ENCODE measurements at regions not wholly inside any gene's neighbourhood (a gene's known extent, or its start where the extent isn't known, plus 50 kb on each side); places are given as distances from the start of the nearest gene placed in this dataset.

DNA sequence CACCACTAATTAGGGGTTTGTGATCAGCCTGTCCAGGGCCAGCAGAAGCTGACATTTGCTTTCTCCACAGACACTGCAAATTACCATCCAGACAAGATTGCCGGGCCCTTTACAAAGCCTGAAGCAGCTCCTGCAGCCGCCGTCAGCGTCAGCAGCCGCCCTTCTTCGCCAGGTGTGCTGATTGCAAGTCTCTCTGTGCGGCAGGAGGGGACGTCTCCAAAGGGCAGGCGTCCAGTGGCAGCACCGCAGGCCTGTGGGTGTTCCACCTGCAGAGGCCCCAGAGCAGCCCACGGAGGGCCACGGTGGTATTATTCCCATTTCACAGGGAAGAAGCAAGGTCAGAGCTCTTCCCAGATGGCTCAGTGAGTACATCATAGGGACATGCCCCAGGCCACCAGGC lies 108.0 kb upstream of the PPP1R26 start:
- TF ChIP-seq PAX5 (IDR thresholded peaks at IDR 0.05; ENCODE audit: insufficient read depth, low read length, severe bottlenecking): no peak
- TF ChIP-seq TAF1 (IDR thresholded peaks at IDR 0.05; ENCODE audit: low read depth, low read length): no peak
- no peak for FAIRE-seq

DNA sequence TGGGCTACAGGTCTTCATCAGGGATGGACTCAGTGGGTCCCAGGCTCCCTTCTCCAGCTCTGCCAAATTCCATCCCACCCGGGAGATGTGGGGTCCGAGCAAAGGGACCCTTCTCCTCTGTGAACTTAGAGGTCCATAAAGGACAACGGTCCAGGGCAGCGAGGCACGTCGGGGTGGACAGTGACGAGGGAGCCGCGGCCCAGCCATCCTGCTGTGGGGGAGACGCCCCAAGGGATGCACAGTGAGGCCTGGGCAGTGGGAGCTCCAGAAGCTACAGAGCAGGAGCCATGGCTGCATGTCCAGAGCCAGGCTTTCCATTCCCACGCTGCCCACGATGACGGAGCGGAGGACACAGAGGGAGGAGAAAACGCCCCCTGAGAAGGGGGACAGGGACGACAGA lies 107.5 kb upstream of the PPP1R26 start:
- FAIRE-seq: no peak
- no peak for TF ChIP-seq POLR2A (IDR thresholded peaks at IDR 0.05; ENCODE audit: low read depth, low read length)
- TF ChIP-seq PAX5 (IDR thresholded peaks at IDR 0.05; ENCODE audit: insufficient read depth, low read length, severe bottlenecking): no peak
- no peak for TF ChIP-seq SPI1 (IDR thresholded peaks at IDR 0.05; ENCODE audit: low read depth, low read length)
- TF ChIP-seq POU2F2 (IDR thresholded peaks at IDR 0.05; ENCODE audit: low read depth, low read length): no peak
- no peak for TF ChIP-seq POLR2AphosphoS5 (IDR thresholded peaks at IDR 0.05; ENCODE audit: low read depth, low read length)
- TF ChIP-seq TAF1 (IDR thresholded peaks at IDR 0.05; ENCODE audit: low read depth, low read length): no peak

More for the DNA sequence above, 108.0 kb upstream of the PPP1R26 start:
- no peak for DNase-seq (ENCODE audit: insufficient read length, low spot score)

DNA sequence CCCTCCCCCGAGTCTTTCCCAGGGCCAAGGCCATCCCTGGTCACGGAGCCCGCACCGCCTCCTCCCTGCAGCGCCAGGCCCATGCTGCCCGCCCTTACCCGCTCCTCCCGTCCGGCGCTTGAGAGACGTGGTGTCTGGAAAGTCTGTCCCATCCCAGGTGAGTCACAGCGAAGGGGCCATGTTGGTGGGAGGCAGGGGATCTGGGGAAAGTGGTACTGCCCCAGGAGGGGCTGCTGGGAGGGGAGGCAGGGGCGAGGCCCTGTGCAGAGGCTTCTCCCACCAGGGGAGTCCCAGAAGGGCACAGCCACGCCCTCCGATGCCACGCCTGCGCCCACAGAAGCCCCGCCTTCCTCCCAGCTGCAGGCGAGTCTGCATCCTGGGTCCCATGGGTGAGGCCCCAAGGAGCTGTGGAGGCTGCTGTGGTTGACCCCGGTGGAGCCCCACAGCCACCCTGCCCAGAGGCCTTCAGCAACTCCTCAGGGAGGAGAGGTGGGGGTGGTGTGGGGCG lies 107.0 kb upstream of the PPP1R26 start:
- TF ChIP-seq POU2F2 (IDR thresholded peaks at IDR 0.05; ENCODE audit: low read depth, low read length) (no peak), POLR2AphosphoS5 (IDR thresholded peaks at IDR 0.05; ENCODE audit: low read depth, low read length) (no peak), PAX5 (IDR thresholded peaks at IDR 0.05; ENCODE audit: insufficient read depth, low read length, severe bottlenecking) (no peak), POLR2A (IDR thresholded peaks at IDR 0.05; ENCODE audit: low read depth, low read length) (no peak), TAF1 (IDR thresholded peaks at IDR 0.05; ENCODE audit: low read depth, low read length) (no peak), SPI1 (IDR thresholded peaks at IDR 0.05; ENCODE audit: low read depth, low read length) (no peak)
- DNase-seq (ENCODE audit: insufficient read length, low spot score): no peak
- no peak for FAIRE-seq

More for the DNA sequence above, 107.5 kb upstream of the PPP1R26 start:
- no peak for DNase-seq (ENCODE audit: insufficient read length, low spot score)

DNA sequence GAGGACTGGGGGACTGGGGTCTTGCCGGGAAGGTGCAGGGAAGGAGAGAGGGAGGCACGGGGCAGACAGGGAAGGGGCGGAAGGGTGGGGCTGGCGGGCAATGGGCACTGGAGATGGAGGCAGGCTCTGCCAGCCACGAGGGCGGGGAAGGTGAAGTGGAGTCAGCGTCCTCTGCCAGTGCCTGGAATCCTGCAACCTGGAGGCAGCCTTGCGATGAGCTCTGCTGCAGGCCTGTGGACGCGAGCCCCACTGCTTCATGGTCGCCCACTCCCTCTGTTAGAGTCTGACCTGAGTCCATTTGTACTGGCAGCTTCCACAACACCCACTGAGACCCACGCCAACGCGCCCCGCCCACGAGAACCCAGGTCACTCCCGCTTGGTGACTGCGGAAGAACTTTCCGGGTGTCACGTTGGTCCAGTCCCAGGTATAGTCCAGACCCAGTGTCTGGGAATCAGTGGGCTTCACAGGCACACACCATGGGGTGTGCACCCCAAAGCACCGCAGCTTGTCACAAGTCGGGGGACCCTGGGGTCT lies 106.4 kb upstream of the PPP1R26 start:
- no peak for FAIRE-seq
- no peak for DNase-seq (ENCODE audit: insufficient read length, low spot score)
- TF ChIP-seq PAX5 (IDR thresholded peaks at IDR 0.05; ENCODE audit: insufficient read depth, low read length, severe bottlenecking) (no peak), TAF1 (IDR thresholded peaks at IDR 0.05; ENCODE audit: low read depth, low read length) (no peak), POLR2AphosphoS5 (IDR thresholded peaks at IDR 0.05; ENCODE audit: low read depth, low read length) (no peak), POLR2A (IDR thresholded peaks at IDR 0.05; ENCODE audit: low read depth, low read length) (no peak), POU2F2 (IDR thresholded peaks at IDR 0.05; ENCODE audit: low read depth, low read length) (no peak), SPI1 (IDR thresholded peaks at IDR 0.05; ENCODE audit: low read depth, low read length) (no peak)

DNA sequence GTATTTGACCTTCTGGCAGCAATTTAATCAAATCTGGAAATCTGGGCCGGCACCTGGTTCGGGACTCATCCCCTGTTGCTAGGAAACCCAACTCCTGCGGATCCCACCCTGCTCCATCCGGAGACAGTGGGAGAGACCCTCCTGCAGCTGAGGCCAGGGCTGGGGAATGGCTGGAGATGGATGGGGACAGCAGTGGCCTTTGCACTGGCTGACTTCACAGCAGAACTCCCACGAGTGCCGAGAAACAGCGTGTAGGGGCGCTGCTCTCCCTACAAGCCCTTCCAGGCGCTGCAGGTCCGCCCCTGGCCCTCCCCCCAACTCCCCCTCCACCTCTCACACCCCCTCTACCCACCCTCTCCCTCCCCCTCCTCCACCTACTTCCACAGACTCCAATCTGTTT lies 105.8 kb upstream of the PPP1R26 start:
- TF ChIP-seq POLR2AphosphoS5 (IDR thresholded peaks at IDR 0.05; ENCODE audit: low read depth, low read length): no peak
- no peak for TF ChIP-seq POU2F2 (IDR thresholded peaks at IDR 0.05; ENCODE audit: low read depth, low read length)
- TF ChIP-seq PAX5 (IDR thresholded peaks at IDR 0.05; ENCODE audit: insufficient read depth, low read length, severe bottlenecking): no peak
- no peak for TF ChIP-seq TAF1 (IDR thresholded peaks at IDR 0.05; ENCODE audit: low read depth, low read length)
- TF ChIP-seq POLR2A (IDR thresholded peaks at IDR 0.05; ENCODE audit: low read depth, low read length): no peak
- no peak for TF ChIP-seq SPI1 (IDR thresholded peaks at IDR 0.05; ENCODE audit: low read depth, low read length)
- FAIRE-seq: no peak

DNA sequence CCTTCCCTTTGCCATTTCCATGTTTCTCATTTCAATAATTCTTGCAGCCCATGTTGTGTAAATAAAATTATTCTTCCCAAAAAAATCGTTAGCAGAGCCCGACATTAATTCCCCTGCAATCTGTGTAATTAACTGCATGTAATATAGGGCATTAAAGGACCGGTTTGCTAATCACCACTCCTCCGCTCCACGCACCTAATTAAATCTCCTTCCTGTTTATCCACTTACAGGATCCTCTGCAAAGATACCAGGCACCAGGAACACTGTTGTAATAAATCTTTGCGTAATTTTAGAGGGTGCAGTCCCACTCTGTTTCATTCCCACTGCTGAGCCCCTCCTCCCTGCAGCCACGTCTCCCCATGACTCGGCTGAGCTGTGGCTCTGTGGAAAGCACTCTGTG lies 105.0 kb upstream of the PPP1R26 start:
- DNase-seq (ENCODE audit: insufficient read length, low spot score) (no peak), FAIRE-seq (no peak)
- no peak for TF ChIP-seq PAX5 (IDR thresholded peaks at IDR 0.05; ENCODE audit: insufficient read depth, low read length, severe bottlenecking)
- no peak for TF ChIP-seq SPI1 (IDR thresholded peaks at IDR 0.05; ENCODE audit: low read depth, low read length)
- no peak for TF ChIP-seq POU2F2 (IDR thresholded peaks at IDR 0.05; ENCODE audit: low read depth, low read length)
- TF ChIP-seq TAF1 (IDR thresholded peaks at IDR 0.05; ENCODE audit: low read depth, low read length): no peak
- TF ChIP-seq POLR2AphosphoS5 (IDR thresholded peaks at IDR 0.05; ENCODE audit: low read depth, low read length): no peak
- TF ChIP-seq POLR2A (IDR thresholded peaks at IDR 0.05; ENCODE audit: low read depth, low read length): no peak

More for the DNA sequence above, 105.8 kb upstream of the PPP1R26 start:
- no peak for DNase-seq (ENCODE audit: insufficient read length, low spot score)

DNA sequence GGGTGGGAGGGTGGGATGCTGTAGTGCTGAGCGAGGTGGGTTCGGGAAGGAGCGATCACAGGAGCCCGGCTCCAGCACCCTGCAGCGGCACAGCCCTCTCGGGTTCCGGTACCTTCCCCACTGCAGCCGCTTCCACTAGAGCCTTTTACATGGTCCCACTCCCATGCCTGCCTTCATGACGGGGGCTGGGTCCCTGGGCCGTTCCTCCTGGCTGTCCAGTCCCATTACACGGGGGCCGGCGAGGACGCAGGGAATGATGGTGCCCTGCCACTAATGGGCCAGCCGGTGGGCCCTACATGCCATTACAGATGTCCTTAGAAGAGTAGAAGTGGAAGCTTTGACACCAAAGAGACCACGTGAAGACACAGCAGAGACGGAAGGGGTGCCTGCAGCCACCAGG lies 104.6 kb upstream of the PPP1R26 start:
- TF ChIP-seq SPI1 (IDR thresholded peaks at IDR 0.05; ENCODE audit: low read depth, low read length) (no peak), POLR2AphosphoS5 (IDR thresholded peaks at IDR 0.05; ENCODE audit: low read depth, low read length) (no peak), PAX5 (IDR thresholded peaks at IDR 0.05; ENCODE audit: insufficient read depth, low read length, severe bottlenecking) (no peak)
- no peak for DNase-seq (ENCODE audit: insufficient read length, low spot score)
- no peak for FAIRE-seq

DNA sequence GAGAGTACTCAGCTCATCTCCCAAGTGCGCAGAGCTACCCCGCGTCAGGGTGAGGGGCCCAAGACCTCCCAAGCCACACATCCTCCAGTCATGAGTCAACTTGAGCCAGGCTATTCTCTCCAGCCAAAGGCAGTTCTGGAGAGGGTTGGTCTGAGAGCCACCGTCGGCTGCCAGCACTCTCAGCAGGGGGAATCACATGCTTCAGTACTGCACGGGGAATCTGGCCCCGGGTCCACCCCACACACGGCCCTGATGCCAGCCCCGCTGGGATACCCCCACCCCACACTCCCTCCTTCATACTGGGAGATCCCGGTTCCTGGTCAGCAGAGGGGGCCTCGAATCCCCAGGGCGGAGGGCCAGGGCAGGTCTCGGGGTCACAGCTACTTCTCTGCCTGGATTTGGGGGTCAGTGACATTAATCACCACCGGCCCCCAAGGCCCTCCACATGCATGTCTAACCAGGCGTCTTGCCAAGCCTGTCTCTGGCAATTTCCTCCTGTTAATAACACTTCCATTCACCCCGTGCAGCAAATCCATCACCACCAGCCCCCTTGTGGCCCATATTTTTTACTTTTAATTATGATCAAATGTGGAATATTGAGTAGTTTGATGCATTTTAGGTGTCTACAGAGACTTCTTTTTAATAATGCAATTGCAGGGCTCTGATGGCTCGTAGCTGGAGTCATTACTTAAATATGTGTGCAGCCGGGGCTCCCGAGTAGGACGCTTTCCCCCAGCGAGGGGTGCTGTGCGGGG lies 102.9 kb upstream of the PPP1R26 start:
- TF ChIP-seq TAF1 (IDR thresholded peaks at IDR 0.05; ENCODE audit: low read depth, low read length): no peak
- no peak for TF ChIP-seq POLR2A (IDR thresholded peaks at IDR 0.05; ENCODE audit: low read depth, low read length)
- TF ChIP-seq PAX5 (IDR thresholded peaks at IDR 0.05; ENCODE audit: insufficient read depth, low read length, severe bottlenecking): no peak
- TF ChIP-seq SPI1 (IDR thresholded peaks at IDR 0.05; ENCODE audit: low read depth, low read length): no peak
- no peak for TF ChIP-seq POU2F2 (IDR thresholded peaks at IDR 0.05; ENCODE audit: low read depth, low read length)
- TF ChIP-seq POLR2AphosphoS5 (IDR thresholded peaks at IDR 0.05; ENCODE audit: low read depth, low read length): no peak
- DNase-seq (ENCODE audit: insufficient read length, low spot score): no peak
- FAIRE-seq: no peak

DNA sequence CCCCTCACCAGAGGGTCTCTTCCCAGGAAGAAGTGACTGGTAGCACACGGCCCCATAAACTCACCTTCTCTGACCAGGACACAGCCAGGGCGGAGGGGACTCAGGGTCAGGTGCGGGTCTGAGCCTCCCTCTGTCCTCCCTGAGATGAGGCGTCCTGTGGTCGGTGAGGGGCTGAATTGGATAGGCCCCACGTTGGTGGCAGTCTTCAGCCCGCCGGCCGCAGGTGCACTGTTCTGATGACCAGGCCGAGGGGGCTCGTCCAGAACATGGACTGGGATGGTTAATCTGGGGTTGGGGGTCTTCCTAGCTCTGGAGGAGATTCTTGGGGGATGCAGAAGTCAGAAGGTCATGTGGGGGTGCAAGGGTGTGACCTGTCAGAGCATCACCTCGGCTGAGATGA lies 102.2 kb upstream of the PPP1R26 start:
- TF ChIP-seq POU2F2 (IDR thresholded peaks at IDR 0.05; ENCODE audit: low read depth, low read length): no peak
- TF ChIP-seq TAF1 (IDR thresholded peaks at IDR 0.05; ENCODE audit: low read depth, low read length): no peak
- no peak for TF ChIP-seq POLR2A (IDR thresholded peaks at IDR 0.05; ENCODE audit: low read depth, low read length)
- TF ChIP-seq PAX5 (IDR thresholded peaks at IDR 0.05; ENCODE audit: insufficient read depth, low read length, severe bottlenecking): no peak
- no peak for TF ChIP-seq SPI1 (IDR thresholded peaks at IDR 0.05; ENCODE audit: low read depth, low read length)
- TF ChIP-seq POLR2AphosphoS5 (IDR thresholded peaks at IDR 0.05; ENCODE audit: low read depth, low read length): no peak
- DNase-seq (ENCODE audit: insufficient read length, low spot score) (no peak), FAIRE-seq (no peak)
